ENCODE measurements at regions not wholly inside any gene's neighbourhood (a gene's known extent, or its start where the extent isn't known, plus 50 kb on each side); places are given as distances from the start of the nearest gene placed in this dataset.

- no peaks in the 10 kb centered on the region for H3K4me1 ChIP-seq
- intact Hi-C loops (cut with DNase I), result no loop called here
- no peak for DNase-seq (ENCODE audit: extremely low spot score)
- H3K36me3 ChIP-seq, result no peaks in the 10 kb centered on the region
- H3K27ac ChIP-seq (replicated peaks in 1 of 4), result no peak overlapping the region
- no peaks in the 10 kb centered on the region for H3K27me3 ChIP-seq
- H3K4me3 ChIP-seq, result no peak overlapping the region
- 18% methylated on average over 3 of the region's 3 CpGs for WGBS
- TF ChIP-seq POLR2AphosphoS5 (IDR thresholded peaks at IDR 0.05) (no peak), POLR2A (IDR thresholded peaks at IDR 0.05; ENCODE audit: low read depth) (no peak), CTCF (IDR thresholded peaks at IDR 0.05) (no peak), EP300 (IDR thresholded peaks at IDR 0.05) (no peak)
- H3K9me3 ChIP-seq, result no peaks in the 10 kb centered on the region
Measured at GRCh38 chr2:79453918-79454317, 58.9 kb upstream of the CTNNA2 start.

GRCh38 chr2:79452651-79453050 lies 60.2 kb upstream of the CTNNA2 start:
- Histone ChIP-seq H3K4me1 (no peaks in the 10 kb centered on the region), H3K9me3 (no peaks in the 10 kb centered on the region), H3K27me3 (no peaks in the 10 kb centered on the region), H3K4me3 (no peak overlapping the region), H3K36me3 (no peaks in the 10 kb centered on the region), H3K27ac (replicated peaks in 1 of 4) (no peak overlapping the region)
- WGBS, result 73% methylated on average over 1 of the region's 1 CpG
- intact Hi-C loops (cut with DNase I), result no loop called here
- no peak for TF ChIP-seq CTCF (IDR thresholded peaks at IDR 0.05)
- no peak for TF ChIP-seq POLR2A (IDR thresholded peaks at IDR 0.05; ENCODE audit: low read depth)
- no peak for TF ChIP-seq EP300 (IDR thresholded peaks at IDR 0.05)
- TF ChIP-seq POLR2AphosphoS5 (IDR thresholded peaks at IDR 0.05), result no peak
- DNase-seq (ENCODE audit: extremely low spot score), result no peak

- no peaks in the 10 kb centered on the region for H3K4me1 ChIP-seq
- no peak for DNase-seq (ENCODE audit: extremely low spot score)
- H3K27ac ChIP-seq (replicated peaks in 1 of 4), result no peak overlapping the region
- H3K4me3 ChIP-seq, result no peak overlapping the region
- H3K9me3 ChIP-seq, result peaks cover 0 to 6% (median 0%) of the 10 kb centered on the region in 4 donors
- H3K27me3 ChIP-seq, result no peaks in the 10 kb centered on the region
- H3K36me3 ChIP-seq, result no peaks in the 10 kb centered on the region
- intact Hi-C loops (cut with DNase I), result no loop called here
- TF ChIP-seq POLR2AphosphoS5 (IDR thresholded peaks at IDR 0.05), result no peak
- no peak for TF ChIP-seq CTCF (IDR thresholded peaks at IDR 0.05)
- TF ChIP-seq EP300 (IDR thresholded peaks at IDR 0.05), result no peak
- no peak for TF ChIP-seq POLR2A (IDR thresholded peaks at IDR 0.05; ENCODE audit: low read depth)
Measured at GRCh38 chr2:79447463-79447862, 65.4 kb upstream of the CTNNA2 start.

- TF ChIP-seq CTCF (IDR thresholded peaks at IDR 0.05) (no peak), POLR2A (IDR thresholded peaks at IDR 0.05; ENCODE audit: low read depth) (no peak), POLR2AphosphoS5 (IDR thresholded peaks at IDR 0.05) (no peak), EP300 (IDR thresholded peaks at IDR 0.05) (no peak)
- H3K4me1 ChIP-seq, result no peaks in the 10 kb centered on the region
- WGBS, result 58% methylated on average over 2 of the region's 2 CpGs
Measured at GRCh38 chr2:79446313-79446712, 66.5 kb upstream of the CTNNA2 start.

More at GRCh38 chr2:79446313-79446712, 66.5 kb upstream of the CTNNA2 start:
- H3K27me3 ChIP-seq, result no peaks in the 10 kb centered on the region
- DNase-seq (ENCODE audit: extremely low spot score), result no peak
- intact Hi-C loops (cut with DNase I), result no loop called here
- no peak overlapping the region for H3K27ac ChIP-seq (replicated peaks in 1 of 4)
- H3K9me3 ChIP-seq, result peaks cover 0 to 6% (median 0%) of the 10 kb centered on the region in 4 donors
- H3K4me3 ChIP-seq, result no peak overlapping the region
- H3K36me3 ChIP-seq, result no peaks in the 10 kb centered on the region

All from esophagus muscularis mucosa (tissue), 4 donors.